ENCODE measurements at regions not wholly inside any gene's neighbourhood (a gene's known extent, or its start where the extent isn't known, plus 50 kb on each side); places are given as distances from the start of the nearest gene placed in this dataset.

DNA sequence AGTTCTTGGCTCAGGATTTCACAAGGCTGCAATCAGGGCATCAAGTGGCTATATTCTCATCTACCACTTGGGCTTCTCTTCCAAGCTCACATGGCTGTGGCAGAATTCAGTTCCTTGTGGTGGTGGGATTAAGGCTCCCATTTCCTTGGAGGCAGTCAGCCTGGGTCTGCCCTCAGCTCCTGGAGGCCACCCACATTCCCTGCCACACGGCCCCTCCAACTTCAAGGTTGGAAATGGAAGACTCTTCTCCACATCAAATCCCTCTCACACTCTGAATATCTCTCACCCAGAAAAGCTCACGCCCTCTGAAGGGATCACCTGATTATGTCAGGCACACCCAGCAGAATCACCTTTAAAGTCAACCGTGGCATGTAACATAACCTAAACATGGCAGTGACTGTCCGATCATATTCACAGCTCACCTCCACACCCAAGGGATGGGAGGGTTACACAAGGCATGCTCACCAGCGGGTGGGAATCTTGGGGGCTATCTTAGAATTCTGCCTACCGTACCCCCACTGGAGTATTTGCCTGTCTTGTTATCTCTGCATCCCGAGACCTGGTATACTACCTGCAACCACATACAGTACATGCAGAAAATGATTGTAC is 256.2 kb upstream of the KLHL29 start:
- DNase-seq = no peak

DNA sequence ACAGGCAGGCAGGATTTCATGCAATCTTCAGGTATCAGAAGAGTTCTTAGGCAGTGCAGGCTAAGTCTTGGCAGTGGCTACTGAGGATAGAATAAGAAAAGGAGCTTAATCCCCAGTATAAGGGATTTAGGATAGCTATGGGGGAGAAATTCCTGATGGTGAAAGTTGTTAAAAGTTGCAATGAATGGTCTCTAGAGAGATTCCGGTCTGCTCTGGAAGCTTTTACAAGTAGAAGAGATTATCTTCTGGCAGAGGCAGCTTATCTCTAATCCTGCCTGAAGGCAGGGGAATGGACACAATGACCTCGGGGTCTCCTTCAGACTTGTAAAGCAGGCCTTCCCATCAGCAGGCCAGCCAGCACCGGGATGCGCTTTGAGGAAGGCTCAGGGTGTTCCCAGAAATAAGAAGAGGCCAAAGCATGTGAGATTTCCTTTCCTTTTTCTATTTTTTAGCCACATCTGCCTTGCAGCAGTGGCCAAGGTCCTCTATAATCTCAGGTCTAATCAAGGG is 253.9 kb upstream of the KLHL29 start:
- DNase-seq = no peak

DNA sequence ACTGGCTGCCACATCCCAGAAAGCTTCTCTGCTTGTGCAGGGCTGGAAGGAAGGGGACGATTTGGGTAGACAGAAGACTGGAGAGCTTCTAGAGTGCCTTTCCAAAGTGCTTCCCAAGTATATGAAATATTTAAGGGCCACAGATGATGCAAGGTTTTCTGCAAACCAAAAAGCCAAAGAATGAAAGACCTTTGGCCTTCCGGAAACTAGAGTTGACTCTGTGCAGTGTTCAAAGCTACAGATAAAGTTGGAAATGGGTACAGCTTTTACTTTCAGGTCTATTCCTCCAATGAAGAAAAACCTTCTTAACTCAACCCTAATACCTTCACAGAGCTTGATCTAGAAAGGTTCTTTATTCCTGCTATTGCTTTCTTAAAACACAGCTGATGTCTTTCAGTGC is 253.0 kb upstream of the KLHL29 start:
- no peak for DNase-seq

- no peak for DNase-seq
Observed at GRCh38 chr2:23132823-23133595, 252.0 kb upstream of the KLHL29 start.

DNA sequence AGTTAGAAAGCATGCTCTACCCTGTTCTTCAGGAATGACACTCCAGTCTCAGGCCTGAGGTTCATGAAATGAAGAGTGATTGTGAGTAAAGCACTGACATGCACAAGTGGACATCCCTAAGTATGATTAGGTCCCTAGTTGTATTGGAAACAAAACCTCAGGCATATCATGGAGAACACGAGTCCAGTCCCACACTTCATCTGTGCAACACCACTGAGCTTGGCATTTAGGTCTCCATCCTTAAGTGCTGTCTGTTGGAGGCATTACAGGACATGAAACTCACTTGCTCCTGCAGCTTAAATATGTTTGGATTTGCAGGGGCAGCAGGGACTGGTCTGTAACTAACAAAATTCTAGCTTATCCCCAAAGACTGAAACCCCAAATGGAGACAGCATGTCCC is 250.3 kb upstream of the KLHL29 start:
- DNase-seq = no peak

DNA sequence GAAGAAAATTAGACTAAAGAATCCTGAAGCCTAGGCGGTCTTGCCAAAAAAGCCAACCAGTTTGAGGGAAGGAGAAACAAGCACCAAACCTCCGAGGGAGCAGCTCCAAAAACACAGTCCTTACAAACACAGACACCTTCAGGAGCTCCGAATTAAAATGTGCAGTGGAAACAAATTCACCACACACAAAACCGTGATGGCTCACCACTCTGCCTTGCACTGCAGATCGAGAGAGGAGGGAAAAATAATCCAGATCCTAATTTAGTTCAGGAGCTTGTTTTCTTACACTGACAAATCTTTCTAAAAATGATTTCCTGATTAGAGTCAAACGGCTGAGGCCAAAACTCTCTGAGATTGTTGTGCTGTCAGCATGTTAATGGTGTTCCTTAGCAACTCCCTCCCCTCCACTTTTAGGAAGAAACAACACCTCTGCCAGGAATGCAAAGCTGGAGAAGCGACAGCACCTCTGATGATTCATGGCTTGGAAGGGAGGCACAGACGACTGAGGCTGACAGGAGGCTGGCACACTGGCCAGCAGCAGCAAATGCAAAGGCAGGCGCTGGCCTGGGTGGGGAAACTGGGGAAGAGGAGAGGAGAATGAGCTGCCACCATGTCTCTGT is 249.4 kb upstream of the KLHL29 start:
- no peak for DNase-seq

GRCh38 chr2:23137166-23137565 is 247.8 kb upstream of the KLHL29 start:
- DNase-seq = no peak

DNA sequence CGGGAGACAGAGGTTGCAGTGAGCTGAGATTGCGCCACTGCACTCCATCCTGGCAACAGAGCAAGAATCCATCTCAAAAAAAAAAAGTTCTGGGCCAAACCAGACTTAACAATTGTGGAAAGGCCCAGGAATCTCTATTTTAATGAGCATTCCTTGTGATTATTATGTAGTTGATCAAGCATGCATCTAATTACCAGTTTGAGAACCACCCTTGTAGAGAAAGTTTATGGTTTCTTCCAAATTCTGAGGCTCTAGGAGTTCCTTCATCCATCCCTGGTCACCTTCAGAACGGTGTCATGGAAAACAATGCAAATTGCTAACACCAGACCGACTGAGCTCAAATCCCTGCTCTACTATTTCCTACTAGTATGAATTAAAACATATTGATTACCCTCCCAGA is 246.3 kb upstream of the KLHL29 start:
- DNase-seq = no peak

- DNase-seq = no peak
Observed at GRCh38 chr2:23145460-23145859, 239.5 kb upstream of the KLHL29 start.

GRCh38 chr2:23146011-23146410 is 239.0 kb upstream of the KLHL29 start:
- no peak for DNase-seq

DNA sequence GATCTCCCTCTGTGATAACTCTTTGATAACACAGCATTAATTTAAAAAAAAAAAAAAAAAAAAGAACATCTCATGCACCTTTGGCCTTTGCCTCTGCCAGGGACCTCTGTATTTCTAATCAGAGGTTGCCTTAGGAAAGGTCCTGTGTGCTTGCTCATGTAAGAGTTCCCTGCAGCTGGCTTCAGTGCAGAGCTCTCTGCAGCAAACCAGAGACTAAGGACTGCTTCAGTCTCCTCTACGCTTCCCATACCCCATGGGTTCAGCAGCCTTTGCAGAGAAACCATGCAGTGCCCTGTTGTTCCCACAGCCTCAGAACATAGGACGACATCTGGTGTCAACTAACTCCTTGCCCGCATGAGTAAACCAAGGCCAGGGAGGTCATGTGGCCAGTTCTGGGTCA is 236.6 kb upstream of the KLHL29 start:
- no peak for DNase-seq

DNA sequence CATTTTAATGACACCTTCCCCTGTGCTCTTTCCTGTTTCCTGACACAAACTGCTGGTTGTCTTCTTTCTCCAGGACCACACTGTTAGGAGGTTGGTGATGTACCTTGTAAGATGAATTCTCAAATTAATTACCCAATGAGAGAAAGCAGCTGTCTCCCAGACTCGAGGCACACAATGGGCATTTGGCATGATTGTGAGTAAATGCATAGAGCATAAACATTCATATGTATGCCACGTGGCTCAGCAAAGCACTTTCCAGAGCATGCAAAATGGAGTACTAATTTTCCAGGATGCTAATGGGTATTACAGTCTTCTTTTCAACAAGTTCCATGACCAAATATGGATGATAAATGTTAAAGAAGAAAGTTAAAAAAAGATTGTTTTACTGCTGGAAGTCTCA is 235.2 kb upstream of the KLHL29 start:
- no peak for DNase-seq

DNA sequence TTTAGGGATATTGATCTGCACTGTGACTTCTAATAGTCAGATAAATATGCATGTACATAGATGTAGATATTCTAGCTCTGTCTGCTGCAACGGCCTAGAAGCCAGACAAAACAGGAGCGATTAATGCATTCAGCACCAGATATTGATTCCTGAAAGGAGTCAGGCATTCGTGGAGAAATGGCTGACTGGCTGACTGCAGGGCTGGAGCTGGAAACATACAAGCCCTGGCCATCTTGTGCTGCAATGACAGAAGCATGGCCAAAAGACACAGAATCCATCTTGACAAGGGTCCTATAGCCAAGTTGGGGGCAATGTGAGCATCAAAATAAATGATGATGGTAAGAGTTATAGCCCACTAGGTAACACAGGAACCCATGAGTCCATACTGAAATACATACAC is 231.5 kb upstream of the KLHL29 start:
- no peak for DNase-seq

DNA sequence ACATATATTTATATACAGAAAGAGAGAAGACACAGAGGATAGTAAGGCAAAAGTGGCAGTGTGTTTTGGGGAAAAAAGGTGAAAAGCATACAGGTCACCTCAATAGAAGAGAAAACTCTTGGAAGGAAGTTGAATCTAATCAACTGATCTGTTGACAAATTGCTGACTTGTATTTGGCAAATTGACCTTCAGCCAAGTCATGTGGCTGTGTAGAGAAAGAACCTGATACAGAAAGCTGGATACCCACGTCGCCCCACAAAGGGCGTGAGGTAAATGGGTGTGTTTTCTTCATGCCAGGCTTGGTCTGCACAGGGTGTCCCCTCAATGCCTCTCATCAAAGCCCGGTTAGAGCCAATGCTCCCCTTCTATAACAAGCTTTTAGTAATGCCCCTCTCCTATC is 230.0 kb upstream of the KLHL29 start:
- DNase-seq = no peak

DNA sequence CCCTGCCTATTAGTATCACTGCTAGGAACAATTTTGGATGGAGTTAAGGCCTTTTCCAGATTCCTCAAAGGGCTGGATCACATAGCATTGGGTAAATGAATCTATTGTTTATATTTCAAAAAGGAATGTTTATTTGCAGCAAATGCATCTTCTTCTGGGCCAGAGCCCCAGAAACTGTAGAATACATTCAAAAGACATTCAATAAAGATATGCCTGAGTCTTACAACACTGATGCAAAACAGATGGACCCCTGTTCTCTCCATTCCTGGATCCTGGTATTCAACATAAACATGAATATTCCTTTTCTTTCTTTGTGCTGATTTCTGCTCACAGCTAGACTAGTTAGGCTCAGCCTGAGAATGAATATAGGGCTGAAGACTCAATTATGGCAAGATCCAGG is 227.2 kb upstream of the KLHL29 start:
- DNase-seq = no peak

DNA sequence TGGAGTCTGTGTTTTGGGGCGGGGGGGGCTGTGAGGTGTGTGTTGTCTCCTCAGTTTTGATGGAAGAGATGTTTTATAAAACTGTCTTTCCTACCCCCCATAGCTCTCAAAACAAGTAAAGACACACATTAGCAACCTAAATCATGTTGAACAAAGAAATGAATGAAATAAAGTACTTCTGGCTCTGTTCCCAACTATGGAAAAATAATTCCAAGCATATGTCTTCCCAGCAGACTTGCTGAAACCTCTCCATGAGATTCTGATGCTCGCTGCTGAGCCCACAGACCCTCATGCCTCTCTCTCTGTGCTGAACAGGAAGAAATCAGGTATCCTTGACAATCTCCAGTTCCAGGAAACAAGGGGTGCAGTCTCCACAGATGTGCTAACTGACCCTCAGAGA is 226.7 kb upstream of the KLHL29 start:
- DNase-seq = no peak

DNA sequence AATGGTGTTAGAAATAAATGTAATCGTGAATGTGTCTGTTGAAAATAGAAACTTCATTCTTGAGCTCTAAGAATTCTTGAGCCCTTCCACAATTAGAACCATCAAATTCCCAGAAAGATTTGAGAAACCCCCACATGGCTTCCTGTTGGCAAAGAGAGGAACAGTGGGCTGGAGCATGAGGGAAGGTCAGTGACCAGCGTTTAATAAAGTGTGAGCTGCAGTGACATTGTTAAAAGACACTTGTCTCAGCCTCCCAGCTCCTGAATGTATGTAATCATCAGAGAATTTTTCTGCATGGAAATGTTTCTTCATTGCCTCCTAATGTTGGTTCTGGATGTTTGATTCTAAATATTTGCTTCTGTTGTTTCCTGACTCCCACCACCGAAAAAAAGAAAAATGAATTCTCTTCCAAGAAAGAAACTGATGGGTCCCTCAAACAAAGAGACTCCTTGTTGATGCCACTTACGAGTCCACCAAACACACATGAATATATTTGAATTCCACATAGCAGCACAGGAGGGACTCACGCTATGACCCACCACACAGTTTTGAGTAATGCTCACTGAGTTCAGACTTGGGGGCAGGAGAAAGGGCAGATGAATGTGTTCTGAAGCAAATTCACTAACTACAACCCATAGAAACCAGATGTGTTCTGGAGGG is 225.1 kb upstream of the KLHL29 start:
- DNase-seq = no peak

GRCh38 chr2:23164173-23164572 is 220.8 kb upstream of the KLHL29 start:
- DNase-seq = no peak

DNA sequence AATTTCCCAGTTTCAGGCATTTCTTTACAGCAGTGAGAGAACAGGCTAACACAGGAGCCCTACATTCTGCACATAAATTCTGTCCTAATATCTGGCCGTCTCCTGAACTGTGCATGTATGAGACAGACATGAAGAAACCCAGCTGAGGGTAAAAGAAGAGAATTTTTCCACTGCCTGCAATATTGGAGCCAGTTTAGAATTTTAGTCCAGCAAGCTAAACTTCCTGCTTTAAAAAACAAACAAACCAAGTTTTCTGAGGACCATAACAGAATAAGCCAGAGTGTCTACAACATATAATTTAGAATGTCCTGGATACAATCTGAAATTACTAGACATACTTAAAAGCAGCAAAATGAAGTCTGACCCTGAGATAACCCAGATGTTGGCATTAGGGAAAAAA is 215.1 kb upstream of the KLHL29 start:
- DNase-seq = no peak

DNA sequence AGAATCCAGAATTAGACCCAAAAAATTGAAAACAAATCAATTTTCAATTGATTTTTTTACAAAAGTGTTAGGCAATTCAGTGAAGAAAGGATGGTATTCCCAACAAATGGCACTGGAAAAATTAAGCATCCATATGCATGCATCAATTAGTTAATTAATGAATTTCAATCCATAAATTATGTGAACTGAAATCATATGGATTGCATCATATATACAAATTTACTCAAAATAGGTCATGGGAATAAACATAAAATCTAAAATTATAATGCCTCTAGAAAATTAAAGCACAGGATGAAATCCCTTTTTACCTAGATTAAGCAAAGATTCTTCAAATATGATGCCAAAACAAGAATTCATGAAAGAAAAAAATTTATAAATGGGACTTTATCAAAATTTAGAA is 213.9 kb upstream of the KLHL29 start:
- DNase-seq = no peak

GRCh38 chr2:23178396-23178795 is 206.6 kb upstream of the KLHL29 start:
- no peak for DNase-seq

DNA sequence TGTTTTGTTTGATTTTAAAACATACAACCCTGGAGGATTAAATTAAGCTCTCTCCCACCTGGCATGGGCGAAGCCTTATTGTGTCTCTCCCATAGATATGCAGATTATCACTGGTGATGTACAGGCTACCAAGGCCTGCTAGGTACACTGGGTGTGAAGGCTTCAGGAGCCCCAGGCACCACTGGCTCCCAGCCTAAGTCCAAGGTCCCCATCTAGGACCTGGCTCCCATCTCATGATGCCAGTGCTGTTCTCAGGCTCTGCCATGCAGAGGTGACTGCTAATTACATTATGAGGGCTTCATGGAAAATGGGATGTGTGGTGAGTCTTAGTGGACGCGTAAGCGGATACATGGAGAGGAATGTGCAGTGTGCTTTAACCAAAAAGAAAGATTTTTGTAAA is 201.2 kb upstream of the KLHL29 start:
- DNase-seq = no peak

DNA sequence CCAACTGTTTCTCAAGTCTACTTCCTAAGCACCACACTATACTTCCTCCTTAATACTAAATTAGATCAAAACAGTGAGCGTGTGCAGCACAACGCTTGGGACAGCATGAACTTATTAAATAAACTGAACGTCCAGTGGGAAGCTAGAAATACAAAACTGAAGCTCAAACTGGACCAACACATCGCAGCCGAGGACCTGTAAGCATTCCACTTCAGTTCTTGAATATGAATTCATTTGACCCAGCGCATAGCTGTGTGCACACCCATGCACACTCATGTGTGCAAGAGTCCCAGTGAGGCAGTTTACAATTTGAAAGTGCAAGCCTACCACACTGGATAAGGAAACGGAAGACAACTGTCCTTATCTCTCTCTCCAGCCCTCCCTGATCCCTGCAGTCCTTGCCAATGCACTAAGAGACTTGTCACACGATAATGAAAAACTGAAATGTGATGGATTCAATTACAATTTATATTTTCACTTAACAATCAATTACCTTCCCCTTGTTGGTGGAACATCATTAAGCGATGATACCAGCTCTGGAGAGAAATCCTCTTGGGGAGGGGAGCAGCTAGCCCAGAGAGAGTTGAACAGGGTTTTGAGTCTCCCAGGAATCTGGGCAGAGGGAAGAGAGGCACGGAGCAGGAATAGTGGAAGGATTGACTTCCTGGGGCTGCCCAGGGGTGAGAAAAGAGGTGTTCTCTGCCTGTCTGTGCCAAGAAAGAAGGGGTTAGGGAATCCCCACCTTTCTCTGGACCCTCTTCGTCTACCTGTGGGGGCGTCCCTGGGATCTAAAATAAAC is 186.5 kb upstream of the KLHL29 start:
- DNase-seq = no peak
